ENCODE measurements at regions not wholly inside any gene's neighbourhood (a gene's known extent, or its start where the extent isn't known, plus 50 kb on each side); places are given as distances from the start of the nearest gene placed in this dataset.

- H3K27me3 ChIP-seq (ENCODE audit: control insufficient read depth in 1 of 2, insufficient read depth in 2 of 2, low read length in 2 of 2): no peaks in the 10 kb centered on the region
- no peak overlapping the region for H3K27ac ChIP-seq (ENCODE audit: low read depth, low read length)
- H3K4me1 ChIP-seq (ENCODE audit: insufficient read depth, low read length): no peaks in the 10 kb centered on the region
- H3K4me3 ChIP-seq (ENCODE audit: low read depth in 1 of 2, low read length in 2 of 2): no peak overlapping the region
- no peaks in the 10 kb centered on the region for H3K36me3 ChIP-seq (ENCODE audit: insufficient read depth, low read length)
- no peak overlapping the region for H3K9ac ChIP-seq (ENCODE audit: low read length)
- H3K9me3 ChIP-seq (ENCODE audit: low read length): no peaks in the 10 kb centered on the region
Observed at GRCh38 chr5:18370531-18370930, 736.3 kb downstream of the TAF11L14 start.

GRCh38 chr5:18375641-18376040, 741.4 kb downstream of the TAF11L14 start:
- H3K27ac ChIP-seq (ENCODE audit: low read depth, low read length): no peak overlapping the region

GRCh38 chr5:18378066-18378465, 743.8 kb downstream of the TAF11L14 start:
- no peaks in the 10 kb centered on the region for H3K9me3 ChIP-seq (ENCODE audit: low read length)
- H3K36me3 ChIP-seq (ENCODE audit: insufficient read depth, low read length): no peaks in the 10 kb centered on the region
- no peaks in the 10 kb centered on the region for H3K27me3 ChIP-seq (ENCODE audit: control insufficient read depth in 1 of 2, insufficient read depth in 2 of 2, low read length in 2 of 2)
- no peak overlapping the region for H3K27ac ChIP-seq (ENCODE audit: low read depth, low read length)
- H3K4me1 ChIP-seq (ENCODE audit: insufficient read depth, low read length): no peaks in the 10 kb centered on the region
- no peak overlapping the region for H3K4me3 ChIP-seq (ENCODE audit: low read depth in 1 of 2, low read length in 2 of 2)
- H3K9ac ChIP-seq (ENCODE audit: low read length): no peak overlapping the region

More at GRCh38 chr5:18375641-18376040, 741.4 kb downstream of the TAF11L14 start:
- Histone ChIP-seq H3K27me3 (ENCODE audit: control insufficient read depth in 1 of 2, insufficient read depth in 2 of 2, low read length in 2 of 2) (no peaks in the 10 kb centered on the region), H3K9ac (ENCODE audit: low read length) (no peak overlapping the region), H3K36me3 (ENCODE audit: insufficient read depth, low read length) (no peaks in the 10 kb centered on the region), H3K9me3 (ENCODE audit: low read length) (no peaks in the 10 kb centered on the region), H3K4me3 (ENCODE audit: low read depth in 1 of 2, low read length in 2 of 2) (no peak overlapping the region), H3K4me1 (ENCODE audit: insufficient read depth, low read length) (no peaks in the 10 kb centered on the region)

- H3K4me3 ChIP-seq (ENCODE audit: low read depth in 1 of 2, low read length in 2 of 2): no peak overlapping the region
- no peaks in the 10 kb centered on the region for H3K9me3 ChIP-seq (ENCODE audit: low read length)
- H3K27ac ChIP-seq (ENCODE audit: low read depth, low read length): no peak overlapping the region
- H3K4me1 ChIP-seq (ENCODE audit: insufficient read depth, low read length): no peaks in the 10 kb centered on the region
- H3K27me3 ChIP-seq (ENCODE audit: control insufficient read depth in 1 of 2, insufficient read depth in 2 of 2, low read length in 2 of 2): no peaks in the 10 kb centered on the region
- no peaks in the 10 kb centered on the region for H3K36me3 ChIP-seq (ENCODE audit: insufficient read depth, low read length)
- H3K9ac ChIP-seq (ENCODE audit: low read length): no peak overlapping the region
Observed at GRCh38 chr5:18379189-18379588, 744.9 kb downstream of the TAF11L14 start.

GRCh38 chr5:18380729-18381362, 746.6 kb downstream of the TAF11L14 start:
- Histone ChIP-seq H3K9ac (ENCODE audit: low read length) (no peak overlapping the region), H3K27ac (ENCODE audit: low read depth, low read length) (no peak overlapping the region), H3K27me3 (ENCODE audit: control insufficient read depth in 1 of 2, insufficient read depth in 2 of 2, low read length in 2 of 2) (no peaks in the 10 kb centered on the region), H3K9me3 (ENCODE audit: low read length) (no peaks in the 10 kb centered on the region), H3K4me1 (ENCODE audit: insufficient read depth, low read length) (no peaks in the 10 kb centered on the region), H3K36me3 (ENCODE audit: insufficient read depth, low read length) (no peaks in the 10 kb centered on the region), H3K4me3 (ENCODE audit: low read depth in 1 of 2, low read length in 2 of 2) (no peak overlapping the region)

GRCh38 chr5:18393565-18394442, 759.5 kb downstream of the TAF11L14 start:
- H3K9ac ChIP-seq (ENCODE audit: low read length): no peak overlapping the region
- no peaks in the 10 kb centered on the region for H3K27me3 ChIP-seq (ENCODE audit: control insufficient read depth in 1 of 2, insufficient read depth in 2 of 2, low read length in 2 of 2)
- no peaks in the 10 kb centered on the region for H3K9me3 ChIP-seq (ENCODE audit: low read length)
- H3K27ac ChIP-seq (ENCODE audit: low read depth, low read length): no peak overlapping the region
- no peaks in the 10 kb centered on the region for H3K4me1 ChIP-seq (ENCODE audit: insufficient read depth, low read length)
- no peak overlapping the region for H3K4me3 ChIP-seq (ENCODE audit: low read depth in 1 of 2, low read length in 2 of 2)
- no peaks in the 10 kb centered on the region for H3K36me3 ChIP-seq (ENCODE audit: insufficient read depth, low read length)

- no peak overlapping the region for H3K27ac ChIP-seq (ENCODE audit: low read depth, low read length)
- H3K27me3 ChIP-seq (ENCODE audit: control insufficient read depth in 1 of 2, insufficient read depth in 2 of 2, low read length in 2 of 2): no peaks in the 10 kb centered on the region
- H3K36me3 ChIP-seq (ENCODE audit: insufficient read depth, low read length): no peaks in the 10 kb centered on the region
- H3K4me1 ChIP-seq (ENCODE audit: insufficient read depth, low read length): no peaks in the 10 kb centered on the region
- no peak overlapping the region for H3K4me3 ChIP-seq (ENCODE audit: low read depth in 1 of 2, low read length in 2 of 2)
- H3K9ac ChIP-seq (ENCODE audit: low read length): no peak overlapping the region
- H3K9me3 ChIP-seq (ENCODE audit: low read length): no peaks in the 10 kb centered on the region
Observed at GRCh38 chr5:18394443-18394804, 760.2 kb downstream of the TAF11L14 start.

- Histone ChIP-seq H3K9ac (ENCODE audit: low read length) (no peak overlapping the region), H3K36me3 (ENCODE audit: insufficient read depth, low read length) (no peaks in the 10 kb centered on the region), H3K4me1 (ENCODE audit: insufficient read depth, low read length) (no peaks in the 10 kb centered on the region), H3K9me3 (ENCODE audit: low read length) (no peaks in the 10 kb centered on the region), H3K27ac (ENCODE audit: low read depth, low read length) (no peak overlapping the region), H3K27me3 (ENCODE audit: control insufficient read depth in 1 of 2, insufficient read depth in 2 of 2, low read length in 2 of 2) (no peaks in the 10 kb centered on the region), H3K4me3 (ENCODE audit: low read depth in 1 of 2, low read length in 2 of 2) (no peak overlapping the region)
Observed at GRCh38 chr5:18395126-18396110, 761.2 kb downstream of the TAF11L14 start.

GRCh38 chr5:18397371-18397770, 763.1 kb downstream of the TAF11L14 start:
- H3K9me3 ChIP-seq (ENCODE audit: low read length): no peaks in the 10 kb centered on the region
- H3K27ac ChIP-seq (ENCODE audit: low read depth, low read length): no peak overlapping the region
- H3K4me3 ChIP-seq (ENCODE audit: low read depth in 1 of 2, low read length in 2 of 2): no peak overlapping the region
- no peaks in the 10 kb centered on the region for H3K4me1 ChIP-seq (ENCODE audit: insufficient read depth, low read length)
- no peaks in the 10 kb centered on the region for H3K36me3 ChIP-seq (ENCODE audit: insufficient read depth, low read length)
- H3K9ac ChIP-seq (ENCODE audit: low read length): no peak overlapping the region
- H3K27me3 ChIP-seq (ENCODE audit: control insufficient read depth in 1 of 2, insufficient read depth in 2 of 2, low read length in 2 of 2): no peaks in the 10 kb centered on the region

GRCh38 chr5:18397891-18398290, 763.6 kb downstream of the TAF11L14 start:
- no peak overlapping the region for H3K27ac ChIP-seq (ENCODE audit: low read depth, low read length)
- H3K4me3 ChIP-seq (ENCODE audit: low read depth in 1 of 2, low read length in 2 of 2): no peak overlapping the region
- no peaks in the 10 kb centered on the region for H3K9me3 ChIP-seq (ENCODE audit: low read length)
- no peak overlapping the region for H3K9ac ChIP-seq (ENCODE audit: low read length)
- H3K27me3 ChIP-seq (ENCODE audit: control insufficient read depth in 1 of 2, insufficient read depth in 2 of 2, low read length in 2 of 2): no peaks in the 10 kb centered on the region
- no peaks in the 10 kb centered on the region for H3K4me1 ChIP-seq (ENCODE audit: insufficient read depth, low read length)
- no peaks in the 10 kb centered on the region for H3K36me3 ChIP-seq (ENCODE audit: insufficient read depth, low read length)

All from muscle layer of colon (tissue), 2 donors.